ENCODE measurements at regions not wholly inside any gene's neighbourhood (a gene's known extent, or its start where the extent isn't known, plus 50 kb on each side); places are given as distances from the start of the nearest gene placed in this dataset.

DNA sequence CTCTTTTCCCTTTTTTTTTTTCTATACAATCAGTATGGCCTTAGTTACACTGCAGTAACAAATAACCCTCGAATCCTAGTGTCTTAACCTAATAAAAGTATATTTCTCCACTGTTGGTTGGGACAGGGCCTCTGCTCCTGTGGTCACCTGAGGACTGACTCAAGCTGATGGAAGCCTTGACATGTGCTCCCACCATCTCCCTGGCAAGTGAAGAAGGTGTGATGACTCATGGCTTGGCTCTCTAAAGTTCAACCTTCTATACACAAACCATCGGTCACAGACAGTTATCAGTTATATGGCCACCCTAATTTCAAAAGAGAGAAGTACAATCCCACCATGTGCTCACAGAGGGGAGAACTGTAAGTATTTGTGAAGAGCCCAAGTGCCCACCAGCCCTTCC, 65.8 kb upstream of the CACNA2D3 start:
- TF ChIP-seq, protein P1, sequence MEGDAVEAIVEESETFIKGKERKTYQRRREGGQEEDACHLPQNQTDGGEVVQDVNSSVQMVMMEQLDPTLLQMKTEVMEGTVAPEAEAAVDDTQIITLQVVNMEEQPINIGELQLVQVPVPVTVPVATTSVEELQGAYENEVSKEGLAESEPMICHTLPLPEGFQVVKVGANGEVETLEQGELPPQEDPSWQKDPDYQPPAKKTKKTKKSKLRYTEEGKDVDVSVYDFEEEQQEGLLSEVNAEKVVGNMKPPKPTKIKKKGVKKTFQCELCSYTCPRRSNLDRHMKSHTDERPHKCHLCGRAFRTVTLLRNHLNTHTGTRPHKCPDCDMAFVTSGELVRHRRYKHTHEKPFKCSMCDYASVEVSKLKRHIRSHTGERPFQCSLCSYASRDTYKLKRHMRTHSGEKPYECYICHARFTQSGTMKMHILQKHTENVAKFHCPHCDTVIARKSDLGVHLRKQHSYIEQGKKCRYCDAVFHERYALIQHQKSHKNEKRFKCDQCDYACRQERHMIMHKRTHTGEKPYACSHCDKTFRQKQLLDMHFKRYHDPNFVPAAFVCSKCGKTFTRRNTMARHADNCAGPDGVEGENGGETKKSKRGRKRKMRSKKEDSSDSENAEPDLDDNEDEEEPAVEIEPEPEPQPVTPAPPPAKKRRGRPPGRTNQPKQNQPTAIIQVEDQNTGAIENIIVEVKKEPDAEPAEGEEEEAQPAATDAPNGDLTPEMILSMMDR (IDR thresholded peaks at IDR 0.05), result no peak
- no peak for TF ChIP-seq POLR2AphosphoS5 (IDR thresholded peaks at IDR 0.05)
